ENCODE measurements at regions not wholly inside any gene's neighbourhood (a gene's known extent, or its start where the extent isn't known, plus 50 kb on each side); places are given as distances from the start of the nearest gene placed in this dataset.

- no peak for TF ChIP-seq CTCF (IDR thresholded peaks at IDR 0.05; ENCODE audit: extremely low read depth in 1 of 2, insufficient read depth in 1 of 2, low read depth in 1 of 2, low read length in 2 of 2)
- TF ChIP-seq POLR2A (IDR thresholded peaks at IDR 0.05; ENCODE audit: low read depth, low read length) = no peak
- no peak for TF ChIP-seq POLR2AphosphoS5 (IDR thresholded peaks at IDR 0.05; ENCODE audit: insufficient read depth, low read depth, low read length)
- TF ChIP-seq JUN (IDR thresholded peaks at IDR 0.05; ENCODE audit: borderline replicate concordance, insufficient read depth, insufficient read length, low read depth) = no peak
These were observed 777.2 kb downstream of the UQCRFS1 start for GRCh38 chr19:28435551-28436271.

Data from endothelial cell of umbilical vein (primary cell).